ENCODE measurements at regions not wholly inside any gene's neighbourhood (a gene's known extent, or its start where the extent isn't known, plus 50 kb on each side); places are given as distances from the start of the nearest gene placed in this dataset.

DNA sequence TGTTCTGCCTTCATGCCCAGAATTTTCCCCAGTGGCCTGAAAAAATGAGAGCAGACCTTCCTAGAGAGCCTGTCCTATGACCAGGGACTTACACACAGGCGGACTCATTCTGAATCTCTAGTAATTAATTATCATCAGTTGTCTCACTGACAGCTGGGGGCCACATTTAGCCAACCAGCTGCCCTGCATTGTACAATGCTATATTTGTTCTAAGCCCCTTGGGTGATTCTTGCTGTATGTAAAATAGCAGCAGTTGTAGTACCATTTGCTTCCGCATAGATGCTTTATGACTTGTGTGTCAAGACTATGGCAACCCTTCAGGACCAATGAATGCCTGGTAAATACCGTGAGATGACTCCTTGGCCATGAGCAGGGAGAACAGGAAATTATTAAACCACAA is 415.4 kb upstream of the SEMA6A start:
- TF ChIP-seq, protein P1, sequence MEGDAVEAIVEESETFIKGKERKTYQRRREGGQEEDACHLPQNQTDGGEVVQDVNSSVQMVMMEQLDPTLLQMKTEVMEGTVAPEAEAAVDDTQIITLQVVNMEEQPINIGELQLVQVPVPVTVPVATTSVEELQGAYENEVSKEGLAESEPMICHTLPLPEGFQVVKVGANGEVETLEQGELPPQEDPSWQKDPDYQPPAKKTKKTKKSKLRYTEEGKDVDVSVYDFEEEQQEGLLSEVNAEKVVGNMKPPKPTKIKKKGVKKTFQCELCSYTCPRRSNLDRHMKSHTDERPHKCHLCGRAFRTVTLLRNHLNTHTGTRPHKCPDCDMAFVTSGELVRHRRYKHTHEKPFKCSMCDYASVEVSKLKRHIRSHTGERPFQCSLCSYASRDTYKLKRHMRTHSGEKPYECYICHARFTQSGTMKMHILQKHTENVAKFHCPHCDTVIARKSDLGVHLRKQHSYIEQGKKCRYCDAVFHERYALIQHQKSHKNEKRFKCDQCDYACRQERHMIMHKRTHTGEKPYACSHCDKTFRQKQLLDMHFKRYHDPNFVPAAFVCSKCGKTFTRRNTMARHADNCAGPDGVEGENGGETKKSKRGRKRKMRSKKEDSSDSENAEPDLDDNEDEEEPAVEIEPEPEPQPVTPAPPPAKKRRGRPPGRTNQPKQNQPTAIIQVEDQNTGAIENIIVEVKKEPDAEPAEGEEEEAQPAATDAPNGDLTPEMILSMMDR (conservative IDR thresholded peaks at IDR 0.05) = no peak
- TF ChIP-seq EZH2 (IDR thresholded peaks at IDR 0.05; ENCODE audit: low read depth) = no peak
